Coronary artery (tissue), 2 donors: ENCODE measurements at regions not wholly inside any gene's neighbourhood (a gene's known extent, or its start where the extent isn't known, plus 50 kb on each side); places are given as distances from the start of the nearest gene placed in this dataset.
A peak's percentile ranks its signal among the peaks of the same experiment; 100 is the strongest.

Experiments
- DNase-seq: peaks from one replicate; pipeline ENCODE4 v3.0.0-alpha.2; 2017; ENCODE audit warnings: low spot score
- H3K27ac ChIP-seq, 2 donors: fragments of 200-600 bp; sonication (generic); one replicate each; pipeline ENCODE4 v1.5.1; 2016 to 2019
- H3K4me3 ChIP-seq: fragments of 200-600 bp; sonication (generic); 2 replicates; pipeline ENCODE4 v1.5.1; 2016; ENCODE audit warnings: mild to moderate bottlenecking, moderate library complexity
- CTCF ChIP-seq: fragments of 200-600 bp; sonication (generic); IDR thresholded peaks from one replicate; pipeline ENCODE4 v1.5.1; 2019; ENCODE audit warnings: antibody characterized with exemption

- H3K4me3 ChIP-seq, result no peak overlapping the region
- no peak for DNase-seq
- H3K27ac ChIP-seq, result no peak overlapping the region
- TF ChIP-seq CTCF, result no peak
Observed at GRCh38 chr15:39114690-39115378, 466.0 kb upstream of the THBS1 start.

- Histone ChIP-seq H3K27ac (no peak overlapping the region), H3K4me3 (no peak overlapping the region)
- no peak for DNase-seq
- TF ChIP-seq CTCF, result no peak
Observed at GRCh38 chr15:39115379-39116057, 465.4 kb upstream of the THBS1 start.

GRCh38 chr15:39118510-39118909, 462.4 kb upstream of the THBS1 start:
- TF ChIP-seq CTCF, result no peak
- no peak overlapping the region for H3K4me3 ChIP-seq
- no peak for DNase-seq
- H3K27ac ChIP-seq, result no peak overlapping the region

GRCh38 chr15:39124155-39124552, 456.7 kb upstream of the THBS1 start:
- peak overlapping the region in 1 of 2 donors; percentile 3 for H3K27ac ChIP-seq
- H3K4me3 ChIP-seq, result peak overlapping the region; percentile 4
- TF ChIP-seq CTCF, result no peak
- no peak for DNase-seq

- H3K4me3 ChIP-seq, result peak overlapping the region; percentile 4
- no peak for DNase-seq
- H3K27ac ChIP-seq, result peak overlapping the region in 1 of 2 donors; percentile 3
- TF ChIP-seq CTCF, result no peak
Observed at GRCh38 chr15:39124553-39125171, 456.2 kb upstream of the THBS1 start.

GRCh38 chr15:39125226-39125625, 455.7 kb upstream of the THBS1 start:
- Histone ChIP-seq H3K27ac (peak overlapping the region in 1 of 2 donors; percentile 3), H3K4me3 (no peak overlapping the region)
- no peak for TF ChIP-seq CTCF
- DNase-seq, result no peak

- Histone ChIP-seq H3K27ac (no peak overlapping the region), H3K4me3 (no peak overlapping the region)
- TF ChIP-seq CTCF, result peak; percentile 10
- DNase-seq, result no peak
Observed at GRCh38 chr15:39125904-39126303, 455.0 kb upstream of the THBS1 start.
